Keratinocyte (primary cell): ENCODE measurements at regions not wholly inside any gene's neighbourhood (a gene's known extent, or its start where the extent isn't known, plus 50 kb on each side); places are given as distances from the start of the nearest gene placed in this dataset.

Experiments used
- DNase-seq: peaks from one replicate; pipeline ENCODE4 v3.0.0-alpha.2; 2011; ENCODE audit warnings: low read depth, missing footprints, low spot score
- FAIRE-seq: peaks from 2 replicates; lab custom pipeline; 2011; peaks lifted over from hg19 to GRCh38; lab: Jason Lieb, UNC
- H2AFZ ChIP-seq: 2 replicates; pipeline ENCODE4 v1.6.0; 2012; ENCODE audit warnings: low read length, control low read depth, inconsistent platforms; ENCODE audit not compliant: control insufficient read depth
- H3K27ac ChIP-seq: 2 replicates; pipeline ENCODE4 v1.5.1; 2011; ENCODE audit warnings: low read length; ENCODE audit not compliant: control insufficient read depth, insufficient read depth
- H3K27me3 ChIP-seq: 3 replicates; pipeline ENCODE4 v1.6.0; 2011; ENCODE audit warnings: low read length; ENCODE audit not compliant: control insufficient read depth, insufficient read depth; ENCODE audit errors: extremely low read depth
- H3K36me3 ChIP-seq, 2 experiments: 2 replicates in 1 of 2; 3 replicates in 1 of 2; pipeline ENCODE4 v1.5.1; 2011; ENCODE audit warnings: low read length in 2 of 2, mild to moderate bottlenecking in 1 of 2; ENCODE audit not compliant: control insufficient read depth in 2 of 2, insufficient read depth in 2 of 2; ENCODE audit errors: extremely low read depth in 1 of 2
- H3K4me1 ChIP-seq: 3 replicates; pipeline ENCODE4 v1.5.1; 2011; ENCODE audit warnings: low read length; ENCODE audit not compliant: control insufficient read depth, insufficient read depth; ENCODE audit errors: extremely low read depth
- H3K4me2 ChIP-seq: 3 replicates; pipeline ENCODE4 v1.6.0; 2011; ENCODE audit warnings: low read depth, low read length; ENCODE audit not compliant: control insufficient read depth, insufficient read depth; ENCODE audit errors: extremely low read depth
- H3K4me3 ChIP-seq, 3 experiments: fragments of 200-600 bp in 1 of 3; sonication (generic) in 1 of 3; 2 replicates in 2 of 3; 3 replicates in 1 of 3; pipeline ENCODE4 v1.5.1; 2011 to 2016; ENCODE audit warnings: low read length in 3 of 3, mild to moderate bottlenecking in 3 of 3, control low read depth in 2 of 3, inconsistent platforms in 1 of 3, low read depth in 1 of 3, mixed read lengths in 1 of 3, mixed run types in 1 of 3, moderate library complexity in 1 of 3; ENCODE audit not compliant: control insufficient read depth in 2 of 3, insufficient read depth in 2 of 3; ENCODE audit errors: extremely low read depth in 1 of 3
- H3K79me2 ChIP-seq: 2 replicates; pipeline ENCODE4 v1.6.0; 2012; ENCODE audit warnings: low read length; ENCODE audit not compliant: control insufficient read depth, insufficient read depth
- H3K9ac ChIP-seq: 3 replicates; pipeline ENCODE4 v1.6.0; 2011; ENCODE audit warnings: low read length; ENCODE audit not compliant: control insufficient read depth, insufficient read depth; ENCODE audit errors: extremely low read depth
- H3K9me1 ChIP-seq: 3 replicates; pipeline ENCODE4 v1.6.0; 2011; ENCODE audit warnings: low read length; ENCODE audit not compliant: control insufficient read depth, insufficient read depth; ENCODE audit errors: extremely low read depth
- H3K9me3 ChIP-seq: 2 replicates; pipeline ENCODE4 v1.5.1; 2012; ENCODE audit warnings: low read depth, low read length; ENCODE audit not compliant: control insufficient read depth
- H4K20me1 ChIP-seq: 3 replicates; pipeline ENCODE4 v1.6.0; 2011; ENCODE audit warnings: low read length; ENCODE audit not compliant: control insufficient read depth, insufficient read depth; ENCODE audit errors: extremely low read depth
- CTCF ChIP-seq, 3 experiments: IDR thresholded peaks in 1 of 3; conservative IDR thresholded peaks in 1 of 3; optimal IDR thresholded peaks in 1 of 3; 2 replicates in 2 of 3; 3 replicates in 1 of 3; pipeline versions ENCODE3 to v1.5.1; 2011; ENCODE audit warnings: low read length in 3 of 3, mild to moderate bottlenecking in 3 of 3, moderate library complexity in 2 of 3, control low read depth in 1 of 3, inconsistent platforms in 1 of 3; ENCODE audit not compliant: insufficient read depth in 2 of 3; ENCODE audit errors: extremely low read depth in 1 of 3
- EZH2 ChIP-seq: IDR thresholded peaks from one replicate; pipeline ENCODE4 v1.6.1; 2012; ENCODE audit warnings: inconsistent platforms, mild to moderate bottlenecking, low read length, moderate library complexity
- dilution Hi-C: fragments of 300-500 bp; cut with MboI; formaldehyde crosslinking; loops from one replicate; pipeline ENCODE4 v1.7.0; 2020; ENCODE audit warnings: low sequenced_read_pairs; ENCODE audit not compliant: extremely low pct_ligation_motif_present

- no peak overlapping the region for H3K4me2 ChIP-seq
- DNase-seq (no peak), FAIRE-seq (no peak)
- TF ChIP-seq CTCF (optimal IDR thresholded peaks at IDR 0.05 in 1 of 3, IDR thresholded peaks at IDR 0.05 in 1 of 3, conservative IDR thresholded peaks at IDR 0.05 in 1 of 3; ENCODE audit: extremely low read depth in 1 of 3, insufficient read depth in 2 of 3, low read length in 3 of 3) = no peak
- no peak for TF ChIP-seq EZH2
- no peaks in the 10 kb centered on the region for H3K36me3 ChIP-seq
- no peaks in the 10 kb centered on the region for H4K20me1 ChIP-seq
- H3K27me3 ChIP-seq = no peaks in the 10 kb centered on the region
- H3K4me1 ChIP-seq = no peaks in the 10 kb centered on the region
- H2AFZ ChIP-seq = no peak overlapping the region
- H3K79me2 ChIP-seq = no peaks in the 10 kb centered on the region
- H3K9me3 ChIP-seq = no peaks in the 10 kb centered on the region
- dilution Hi-C loops = no loop called here
- no peak overlapping the region for H3K9ac ChIP-seq
- no peak overlapping the region for H3K4me3 ChIP-seq
- H3K27ac ChIP-seq = no peak overlapping the region
- H3K9me1 ChIP-seq = no peaks in the 10 kb centered on the region
Measured at GRCh38 chrX:125394449-125394848, 74.8 kb downstream of the TEX13C start.

- dilution Hi-C loops = no loop called here
- Histone ChIP-seq H3K27ac (no peak overlapping the region), H4K20me1 (no peaks in the 10 kb centered on the region), H3K36me3 (no peaks in the 10 kb centered on the region), H3K27me3 (no peaks in the 10 kb centered on the region), H3K9me3 (no peaks in the 10 kb centered on the region), H3K9me1 (no peaks in the 10 kb centered on the region), H3K79me2 (no peaks in the 10 kb centered on the region), H3K9ac (no peak overlapping the region), H3K4me3 (no peak overlapping the region), H3K4me2 (no peak overlapping the region), H3K4me1 (no peaks in the 10 kb centered on the region), H2AFZ (no peak overlapping the region)
- TF ChIP-seq EZH2 = no peak
- TF ChIP-seq CTCF (optimal IDR thresholded peaks at IDR 0.05 in 1 of 3, IDR thresholded peaks at IDR 0.05 in 1 of 3, conservative IDR thresholded peaks at IDR 0.05 in 1 of 3; ENCODE audit: extremely low read depth in 1 of 3, insufficient read depth in 2 of 3, low read length in 3 of 3) = no peak
- DNase-seq = no peak
- no peak for FAIRE-seq
Measured at GRCh38 chrX:125395626-125396025, 76.0 kb downstream of the TEX13C start.
